Adrenal gland (tissue), 9 donors: ENCODE measurements at regions not wholly inside any gene's neighbourhood (a gene's known extent, or its start where the extent isn't known, plus 50 kb on each side); places are given as distances from the start of the nearest gene placed in this dataset.

ENCODE experiments used
- DNase-seq, 7 donors: peaks; one replicate each; pipeline ENCODE4 v3.0.0-alpha.2; 2019 to 2020
- H3K27ac ChIP-seq, 5 donors: fragments of 200-600 bp; sonication (generic) in 4 of 5; 1 replicate in 3 of 5; 2 replicates in 2 of 5; pipeline versions ENCODE4 v1.5.1 to v1.8.0; 2016 to 2020; ENCODE audit warnings: mild to moderate bottlenecking in 1 of 5
- H3K27me3 ChIP-seq: fragments of 200-600 bp; 2 replicates; pipeline ENCODE4 v1.8.0; 2021
- H3K36me3 ChIP-seq, 2 donors: fragments of 200-600 bp; replicated peaks in 1 of 2; 1 replicate in 1 of 2; 2 replicates in 1 of 2; pipeline versions ENCODE4 v1.5.1 to v1.8.0; 2018 to 2022
- H3K4me1 ChIP-seq, 2 donors: fragments of 200-600 bp; replicated peaks in 1 of 2; 1 replicate in 1 of 2; 2 replicates in 1 of 2; pipeline versions ENCODE4 v1.5.1 to v1.8.0; 2018 to 2021
- H3K4me3 ChIP-seq, 4 donors: fragments of 200-600 bp; sonication (generic) in 3 of 4; one replicate each; pipeline ENCODE4 v1.5.1; 2016 to 2018
- H3K9me3 ChIP-seq, 3 donors: fragments of 200-600 bp; sonication (generic) in 1 of 3; replicated peaks in 1 of 3; 1 replicate in 2 of 3; 2 replicates in 1 of 3; pipeline versions ENCODE4 v1.5.1 to v1.8.0; 2016 to 2021
- CTCF ChIP-seq, 6 experiments: fragments of 450-650 bp in 4 of 6; fragments of 200-600 bp in 2 of 6; sonication (generic) in 1 of 6; IDR thresholded peaks; 1 replicate in 5 of 6; 2 replicates in 1 of 6; pipeline versions ENCODE4 v1.5.1 to v1.8.0; 2016 to 2021; ENCODE audit warnings: antibody characterized with exemption in 6 of 6, mild to moderate bottlenecking in 2 of 6, moderate library complexity in 1 of 6
- POLR2A ChIP-seq, 2 donors: fragments of 450-650 bp; IDR thresholded peaks; one replicate each; pipeline ENCODE4 v1.6.1; 2017; ENCODE audit warnings: antibody characterized with exemption in 2 of 2, mild to moderate bottlenecking in 2 of 2, moderate library complexity in 1 of 2
- WGBS, 4 donors: extraction: QIAGEN DNeasy Blood & Tissue Kit in 2 of 4; methylation state at CpG; one replicate each; pipeline versions ENCODE4 v1.1.5 to v1.1.7; 2013 to 2017; 5-methylcytosine and 5-hydroxymethylcytosine counted together
- intact Hi-C, 2 donors: fragments of 100-400 bp; cut with DNase I; formaldehyde crosslinking; loops; one replicate each; pipeline versions ENCODE4 v1.14.1 to v1.15.0; 2022 to 2023
- donor health status: healthy with polysubstance abuse.
- donor health status: Bipolar disorder and iron deficiency.
- donor health status: DM: yes; HTN: yes; CAD: no.
- donor health status: DM: no; HTN: no; CAD: no.
- donor health status: DM: no; HTN: no; CAD: no.

DNA sequence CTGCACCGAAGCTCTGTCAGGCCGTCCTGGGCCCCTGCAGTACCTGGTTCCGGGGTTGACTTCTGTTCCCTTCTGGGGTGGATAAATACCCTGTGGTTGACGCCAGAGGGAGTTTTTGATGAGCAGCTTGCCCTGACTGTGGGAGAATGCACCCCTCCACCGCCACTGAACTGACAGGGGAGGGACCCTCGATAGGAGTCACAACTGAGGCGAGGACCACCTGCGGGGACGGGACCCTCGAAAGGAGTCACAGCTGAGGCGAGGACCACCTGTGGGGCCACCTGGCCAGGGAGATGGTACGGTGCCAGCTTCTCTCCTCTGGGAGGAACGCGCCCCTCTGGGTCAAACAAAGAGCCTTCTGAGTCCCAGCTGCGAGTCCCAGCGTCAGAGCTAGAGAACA lies 100.1 kb upstream of the FRMD1 start:
- peak in 2 of 7 donors; percentile 10 to 29 for DNase-seq
- H3K9me3 ChIP-seq: no peaks in the 10 kb centered on the region
- no peaks in the 10 kb centered on the region for H3K27me3 ChIP-seq
- WGBS, 4 donors: 86 to 90% (median 89%) methylated on average over 16 of the region's 16 CpGs
- H3K36me3 ChIP-seq: no peaks in the 10 kb centered on the region
- H3K4me1 ChIP-seq: no peaks in the 10 kb centered on the region
- intact Hi-C loops: no loop called here
- no peak overlapping the region for H3K4me3 ChIP-seq
- no peak overlapping the region for H3K27ac ChIP-seq
- TF ChIP-seq POLR2A (IDR thresholded peaks at IDR 0.05) (no peak), CTCF (IDR thresholded peaks at IDR 0.05) (no peak)

GRCh38 chr6:168177103-168177891 lies 98.3 kb upstream of the FRMD1 start:
- Histone ChIP-seq H3K9me3 (no peaks in the 10 kb centered on the region), H3K4me3 (no peak overlapping the region), H3K4me1 (no peaks in the 10 kb centered on the region), H3K27ac (no peak overlapping the region), H3K27me3 (no peaks in the 10 kb centered on the region), H3K36me3 (no peaks in the 10 kb centered on the region)
- no peak for DNase-seq
- WGBS, 4 donors: 87 to 92% (median 88%) methylated on average over 8 of the region's 8 CpGs
- intact Hi-C loops: no loop called here
- no peak for TF ChIP-seq POLR2A (IDR thresholded peaks at IDR 0.05)
- TF ChIP-seq CTCF (IDR thresholded peaks at IDR 0.05): no peak

GRCh38 chr6:168171673-168172353 lies 92.8 kb upstream of the FRMD1 start:
- TF ChIP-seq CTCF (IDR thresholded peaks at IDR 0.05): no peak
- TF ChIP-seq POLR2A (IDR thresholded peaks at IDR 0.05): no peak
- intact Hi-C loops: no loop called here
- Histone ChIP-seq H3K4me3 (no peak overlapping the region), H3K36me3 (no peaks in the 10 kb centered on the region), H3K4me1 (no peaks in the 10 kb centered on the region), H3K27me3 (no peaks in the 10 kb centered on the region), H3K27ac (no peak overlapping the region), H3K9me3 (no peaks in the 10 kb centered on the region)
- DNase-seq: no peak
- 37 to 46% (median 42%) methylated on average over 4 of the region's 4 CpGs for WGBS, 4 donors

DNA sequence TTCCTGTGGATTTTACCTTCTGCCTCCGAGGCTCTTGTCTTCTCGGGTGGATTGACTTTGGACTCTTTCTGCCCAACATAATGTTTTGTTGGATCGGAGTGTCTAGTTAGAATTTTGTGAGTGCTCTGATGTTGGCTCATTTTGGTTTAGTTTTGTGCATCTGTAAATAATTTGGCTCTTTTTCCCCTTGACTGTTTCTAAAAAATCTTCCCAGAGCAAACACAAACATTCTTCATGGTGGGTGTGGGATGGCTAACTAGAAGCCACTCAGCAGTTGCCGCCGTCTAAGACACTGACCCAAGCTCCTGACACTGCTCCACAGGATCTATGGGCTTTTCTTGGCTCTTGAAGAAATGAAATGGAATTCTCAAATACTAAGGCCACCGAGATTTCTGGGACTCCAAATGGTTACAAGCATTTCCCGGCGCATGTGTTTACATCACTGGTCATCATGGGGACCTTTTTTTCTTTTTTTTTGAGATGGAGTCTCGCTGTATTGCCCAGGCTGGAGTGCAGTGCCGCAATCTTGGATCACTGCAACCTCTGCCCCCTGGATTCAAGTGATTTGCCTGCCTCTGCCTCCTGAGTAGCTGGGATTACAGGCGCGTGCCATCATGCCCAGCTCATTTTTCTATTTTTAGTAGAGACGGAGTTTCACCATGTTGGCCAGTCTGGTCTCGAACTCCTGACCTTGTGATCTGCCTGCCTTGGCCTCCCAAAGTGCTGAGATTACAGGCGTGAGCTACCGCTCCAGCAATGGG lies 92.0 kb upstream of the FRMD1 start:
- Histone ChIP-seq H3K9me3 (no peaks in the 10 kb centered on the region), H3K27me3 (no peaks in the 10 kb centered on the region), H3K4me3 (no peak overlapping the region), H3K4me1 (no peaks in the 10 kb centered on the region), H3K36me3 (no peaks in the 10 kb centered on the region), H3K27ac (no peak overlapping the region)
- intact Hi-C loops: no loop called here
- 81 to 84% (median 83%) methylated on average over 16 of the region's 16 CpGs for WGBS, 4 donors
- TF ChIP-seq CTCF (IDR thresholded peaks at IDR 0.05): no peak
- no peak for DNase-seq
